HEK293 (cell line): ENCODE measurements at regions not wholly inside any gene's neighbourhood (a gene's known extent, or its start where the extent isn't known, plus 50 kb on each side); places are given as distances from the start of the nearest gene placed in this dataset.
"Not testable (repeated sequence)": the region's sequence is repeated elsewhere in the genome, so short reads cannot be mapped to it uniquely, and the experiment has no call there.

Source experiments
- CTCF ChIA-PET: fragments of 350-600 bp; formaldehyde crosslinking; extraction: SDS; loops from one replicate; lab custom pipeline; 2021; ENCODE audit warnings: antibody characterized with exemption; lab: Yijun Ruan, JAX
- POLR2A ChIA-PET: fragments of 300-600 bp; formaldehyde crosslinking; extraction: SDS; loops from one replicate; lab custom pipeline; 2020; ENCODE audit warnings: antibody characterized with exemption, inconsistent platforms; lab: Yijun Ruan, JAX
- H3K27ac ChIP-seq: fragments of 200-500 bp; sonication (Bioruptor generic); 2 replicates; pipeline ENCODE4 v1.5.1; 2014; ENCODE audit warnings: low read depth, low read length, control low read depth, inconsistent platforms; ENCODE audit errors: extremely low read depth
- H3K36me3 ChIP-seq, 2 experiments: fragments of 200-500 bp in 1 of 2; sonication (Bioruptor generic) in 1 of 2; 1 replicate in 1 of 2; 2 replicates in 1 of 2; pipeline ENCODE4 v1.5.1; 2014 to 2017; ENCODE audit warnings: inconsistent platforms in 2 of 2, low read length in 2 of 2; ENCODE audit not compliant: control insufficient read depth in 2 of 2, insufficient read depth in 1 of 2
- H3K4me1 ChIP-seq: fragments of 200-500 bp; sonication (Bioruptor generic); 2 replicates; pipeline ENCODE4 v1.5.1; 2014; ENCODE audit warnings: mild to moderate bottlenecking, low read length, inconsistent platforms; ENCODE audit not compliant: control insufficient read depth, insufficient read depth
- H3K4me3 ChIP-seq: 2 replicates; pipeline ENCODE4 v1.5.1; 2011; ENCODE audit warnings: low read depth, mild to moderate bottlenecking, control low read depth, low read length, moderate library complexity
- H3K9me3 ChIP-seq: fragments of 200-500 bp; sonication (Bioruptor generic); 2 replicates; pipeline ENCODE4 v1.5.1; 2014; ENCODE audit warnings: low read depth, low read length, inconsistent platforms; ENCODE audit not compliant: control insufficient read depth, insufficient read depth
- AEBP2 ChIP-seq: fragments of 450-650 bp; formaldehyde crosslinking; IDR thresholded peaks from 2 replicates; pipeline ENCODE4 v1.5.1; 2016; ENCODE audit warnings: missing biosample characterization, missing genetic modification characterization, borderline replicate concordance
- FEZF1 ChIP-seq: fragments of 450-650 bp; formaldehyde crosslinking; IDR thresholded peaks from 2 replicates; pipeline ENCODE4 v1.5.1; 2016; ENCODE audit warnings: missing biosample characterization, missing genetic modification characterization
- HOXC10 ChIP-seq: sonication (generic); formaldehyde crosslinking; IDR thresholded peaks from 2 replicates; pipeline ENCODE4 v1.8.1; 2023; ENCODE audit warnings: mild to moderate bottlenecking, missing genetic modification reagents
- KLF7 ChIP-seq: fragments of 450-650 bp; formaldehyde crosslinking; IDR thresholded peaks from 2 replicates; pipeline ENCODE4 v1.5.1; 2016; ENCODE audit warnings: missing biosample characterization, missing genetic modification characterization, borderline replicate concordance
- PRDM1 ChIP-seq: fragments of 450-650 bp; formaldehyde crosslinking; IDR thresholded peaks from 2 replicates; pipeline ENCODE4; 2016; ENCODE audit warnings: missing biosample characterization, missing genetic modification characterization
- SP2 ChIP-seq: fragments of 450-650 bp; formaldehyde crosslinking; IDR thresholded peaks from 2 replicates; pipeline ENCODE4 v1.5.1; 2016; ENCODE audit warnings: missing biosample characterization, missing genetic modification characterization
- ZBTB11 ChIP-seq: fragments of 450-650 bp; formaldehyde crosslinking; conservative IDR thresholded peaks from 2 replicates; pipeline ENCODE4 v1.5.1; 2016; ENCODE audit warnings: low read depth, missing biosample characterization, missing genetic modification characterization
- ZBTB49 ChIP-seq: fragments of 450-650 bp; formaldehyde crosslinking; IDR thresholded peaks from 2 replicates; pipeline ENCODE4 v1.5.1; 2016; ENCODE audit warnings: missing biosample characterization, missing genetic modification characterization, low read depth
- ZFP69B ChIP-seq: fragments of 450-650 bp; formaldehyde crosslinking; IDR thresholded peaks from 2 replicates; pipeline ENCODE4 v1.5.1; 2016; ENCODE audit warnings: missing biosample characterization, missing genetic modification characterization
- ZNF10 ChIP-seq: fragments of 450-650 bp; formaldehyde crosslinking; IDR thresholded peaks from 2 replicates; pipeline ENCODE4 v1.5.1; 2017; ENCODE audit warnings: missing biosample characterization, missing genetic modification characterization
- ZNF157 ChIP-seq: fragments of 450-650 bp; formaldehyde crosslinking; IDR thresholded peaks from 2 replicates; pipeline ENCODE4 v1.5.1; 2016; ENCODE audit warnings: missing biosample characterization, missing genetic modification characterization
- ZNF23 ChIP-seq: fragments of 450-650 bp; formaldehyde crosslinking; IDR thresholded peaks from 2 replicates; pipeline ENCODE4 v1.5.1; 2016; ENCODE audit warnings: missing biosample characterization, missing genetic modification characterization, borderline replicate concordance
- ZNF266 ChIP-seq: fragments of 450-650 bp; formaldehyde crosslinking; IDR thresholded peaks from 2 replicates; pipeline ENCODE4 v1.5.1; 2016; ENCODE audit warnings: missing biosample characterization, missing genetic modification characterization, low read depth
- ZNF394 ChIP-seq: fragments of 450-650 bp; formaldehyde crosslinking; IDR thresholded peaks from 2 replicates; pipeline ENCODE4 v1.5.1; 2016; ENCODE audit warnings: missing biosample characterization, missing genetic modification characterization, mild to moderate bottlenecking, moderate library complexity, borderline replicate concordance
- ZNF416 ChIP-seq: fragments of 450-650 bp; formaldehyde crosslinking; IDR thresholded peaks from 2 replicates; pipeline ENCODE4 v1.5.1; 2016; ENCODE audit warnings: missing biosample characterization, missing genetic modification characterization
- ZNF423 ChIP-seq: fragments of 450-650 bp; formaldehyde crosslinking; IDR thresholded peaks from 2 replicates; pipeline ENCODE4 v1.5.1; 2016; ENCODE audit warnings: missing biosample characterization, missing genetic modification characterization
- ZNF449 ChIP-seq: fragments of 450-650 bp; formaldehyde crosslinking; IDR thresholded peaks from 2 replicates; pipeline ENCODE4 v1.5.1; 2017; ENCODE audit warnings: missing biosample characterization, mild to moderate bottlenecking, missing genetic modification characterization, moderate library complexity
- ZNF48 ChIP-seq: fragments of 450-650 bp; formaldehyde crosslinking; IDR thresholded peaks from 2 replicates; pipeline ENCODE4 v1.5.1; 2016; ENCODE audit warnings: missing biosample characterization, missing genetic modification characterization
- ZNF560 ChIP-seq: fragments of 450-650 bp; formaldehyde crosslinking; IDR thresholded peaks from 2 replicates; pipeline ENCODE4 v1.5.1; 2017; ENCODE audit warnings: missing biosample characterization, missing genetic modification characterization, borderline replicate concordance
- ZNF645 ChIP-seq: fragments of 450-650 bp; formaldehyde crosslinking; IDR thresholded peaks from 2 replicates; pipeline ENCODE4; 2016; ENCODE audit warnings: missing biosample characterization, missing genetic modification characterization
- ZNF660 ChIP-seq: fragments of 450-650 bp; IDR thresholded peaks from 2 replicates; pipeline ENCODE4 v1.5.1; 2018; ENCODE audit warnings: missing biosample characterization, mild to moderate bottlenecking, missing genetic modification characterization

- no peaks in the 10 kb centered on the region for H3K36me3 ChIP-seq
- POLR2A ChIA-PET: no interaction called here
- TF ChIP-seq ZFP69B: no peak
- no peak for TF ChIP-seq ZNF23 (tag by site-specific recombination)
- TF ChIP-seq KLF7 (tag by site-specific recombination): no peak
- TF ChIP-seq AEBP2 (tag by site-specific recombination): no peak
- no peak for TF ChIP-seq ZNF394
- TF ChIP-seq ZNF157: no peak
- no peak for TF ChIP-seq ZNF560 (tag by site-specific recombination)
- no peak for TF ChIP-seq SP2 (tag by site-specific recombination)
- TF ChIP-seq PRDM1: no peak
- TF ChIP-seq ZBTB49 (tag by site-specific recombination): no peak
- no peak for TF ChIP-seq HOXC10
- no peak for TF ChIP-seq FEZF1 (tag by site-specific recombination)
- no peak for TF ChIP-seq ZNF423 (tag by site-specific recombination)
- TF ChIP-seq ZNF416 (tag by site-specific recombination): no peak
- no peak for TF ChIP-seq ZNF48 (tag by site-specific recombination)
- TF ChIP-seq, all 188 proteins: peak for 0
- H3K4me1 ChIP-seq: no peaks in the 10 kb centered on the region
- H3K9me3 ChIP-seq: no peaks in the 10 kb centered on the region
- no peak overlapping the region for H3K4me3 ChIP-seq
- H3K27ac ChIP-seq: no peak overlapping the region
- CTCF ChIA-PET: no interaction called here
Observed at GRCh38 chr3:72505539-72506405, 342.5 kb downstream of the SHQ1 start.

- H3K27ac ChIP-seq, CTCF ChIA-PET, H3K36me3 ChIP-seq, POLR2A ChIA-PET, H3K4me3 ChIP-seq, H3K9me3 ChIP-seq, H3K4me1 ChIP-seq: not testable (repeated sequence)
Observed at GRCh38 chr3:72497501-72497900, 350.7 kb downstream of the SHQ1 start.

GRCh38 chr3:72496051-72496670 is 352.1 kb downstream of the SHQ1 start:
- ChIA-PET CTCF (no interaction called here), POLR2A (no interaction called here)
- Histone ChIP-seq H3K9me3 (no peaks in the 10 kb centered on the region), H3K27ac (no peak overlapping the region), H3K4me1 (no peaks in the 10 kb centered on the region), H3K4me3 (no peak overlapping the region), H3K36me3 (no peaks in the 10 kb centered on the region)
- no peak for TF ChIP-seq ZNF266 (tag by site-specific recombination)
- no peak for TF ChIP-seq ZNF10 (tag by site-specific recombination)
- no peak for TF ChIP-seq ZNF645
- no peak for TF ChIP-seq ZBTB11 (tag by site-specific recombination)
- no peak for TF ChIP-seq ZNF449
- no peak for TF ChIP-seq ZNF660 (tag by site-specific recombination)
